A549 (cell line): ENCODE measurements at regions not wholly inside any gene's neighbourhood (a gene's known extent, or its start where the extent isn't known, plus 50 kb on each side); places are given as distances from the start of the nearest gene placed in this dataset.

Source experiments
- ATAC-seq, 2 experiments: fragments of 200-7000 bp in 1 of 2; fragments of >200 bp in 1 of 2; cut with Nextera tagmentation in 1 of 2; cut with Tn5 transposase in 1 of 2; 3 replicates each; pipeline versions ENCODE4 v1.8.0 to v1.9.1; 2018 to 2020; ENCODE audit warnings: mild to moderate bottlenecking in 1 of 2, moderate library complexity in 1 of 2
- CTCF ChIA-PET: fragments of 300-600 bp; sonication (Branson Sonifier 250); formaldehyde crosslinking; extraction: SDS; loops from one replicate; lab custom pipeline; 2021; ENCODE audit warnings: antibody characterized with exemption, inconsistent platforms; lab: Yijun Ruan, JAX
- POLR2A ChIA-PET: fragments of 350-600 bp; formaldehyde crosslinking; extraction: SDS; loops from one replicate; lab custom pipeline; 2021; ENCODE audit warnings: antibody characterized with exemption, inconsistent platforms; lab: Yijun Ruan, JAX
- DNase-seq, 2 experiments: peaks; one replicate each; pipeline versions ENCODE4 v3.0.0 to v3.0.0-alpha.2; 2011 to 2016; ENCODE audit warnings: low read depth in 1 of 2, low spot score in 1 of 2
- FAIRE-seq: peaks from 2 replicates; lab custom pipeline; 2011; peaks lifted over from hg19 to GRCh38; lab: Jason Lieb, UNC
- H3K27ac ChIP-seq, 2 experiments: fragments of >200 bp; sonication (Bioruptor Twin); formaldehyde crosslinking; 3 replicates each; pipeline ENCODE4 v1.5.1; 2016 to 2017
- H3K4me1 ChIP-seq: fragments of >200 bp; sonication (Bioruptor Twin); formaldehyde crosslinking; 3 replicates; pipeline ENCODE4 v1.6.1; 2016
- H3K4me2 ChIP-seq: fragments of >200 bp; sonication (Bioruptor Twin); formaldehyde crosslinking; 3 replicates; pipeline ENCODE4 v1.6.1; 2016
- H3K4me3 ChIP-seq: fragments of >200 bp; sonication (Bioruptor Twin); formaldehyde crosslinking; 3 replicates; pipeline ENCODE4 v1.5.1; 2016
- H3K9me3 ChIP-seq: fragments of >200 bp; sonication (Bioruptor Twin); formaldehyde crosslinking; 3 replicates; pipeline ENCODE4 v1.6.1; 2016
- BHLHE40 ChIP-seq: IDR thresholded peaks from 2 replicates; pipeline ENCODE4 v1.6.1; 2012; ENCODE audit warnings: low read depth, low read length, inconsistent platforms
- CBX2 ChIP-seq: fragments of 200-600 bp; sonication (generic); IDR thresholded peaks from 2 replicates; pipeline ENCODE4 v1.6.1; 2016; ENCODE audit warnings: low read depth, mild to moderate bottlenecking, borderline replicate concordance
- EHMT2 ChIP-seq: fragments of 200-600 bp; sonication (generic); IDR thresholded peaks from 2 replicates; pipeline ENCODE4 v1.6.1; 2016; ENCODE audit warnings: antibody characterized with exemption, low read depth, mild to moderate bottlenecking, moderate library complexity
- FOXS1 ChIP-seq: fragments of 250-450 bp; sonication (Bioruptor Pico); IDR thresholded peaks from 2 replicates; pipeline ENCODE4 v1.5.0; 2020; ENCODE audit warnings: mild to moderate bottlenecking, moderate library complexity
- HOXA7 ChIP-seq: fragments of 250-450 bp; sonication (Bioruptor Pico); IDR thresholded peaks from 2 replicates; pipeline ENCODE4 v1.5.0; 2020; ENCODE audit warnings: mild to moderate bottlenecking, moderate library complexity
- HOXB13 ChIP-seq: fragments of 250-450 bp; sonication (Bioruptor Pico); IDR thresholded peaks from 2 replicates; pipeline ENCODE4 v1.5.0; 2020; ENCODE audit warnings: low read depth, mild to moderate bottlenecking, moderate library complexity
- JUNB ChIP-seq: fragments of >200 bp; sonication (Bioruptor Twin); formaldehyde crosslinking; IDR thresholded peaks from 2 replicates; pipeline ENCODE4 v1.6.1; 2016
- MAFK ChIP-seq: fragments of 450-650 bp; IDR thresholded peaks from 2 replicates; pipeline ENCODE4 v1.6.1; 2014; ENCODE audit not compliant: partially characterized antibody
- MAZ ChIP-seq: fragments of 150-350 bp; IDR thresholded peaks from 2 replicates; pipeline ENCODE4 v1.6.1; 2014; ENCODE audit warnings: antibody characterized with exemption, low read depth, low read length, borderline replicate concordance
- MYC ChIP-seq: IDR thresholded peaks from 2 replicates; pipeline ENCODE4 v1.6.1; 2012; ENCODE audit warnings: mild to moderate bottlenecking, inconsistent platforms, low read length, improper control_type of control experiment, borderline replicate concordance
- POLR2A ChIP-seq: IDR thresholded peaks from 2 replicates; pipeline ENCODE4 v1.6.1; 2012; ENCODE audit warnings: mild to moderate bottlenecking, low read length
- REST ChIP-seq: fragments of 200-600 bp; sonication (generic); IDR thresholded peaks from 2 replicates; pipeline ENCODE4 v1.6.1; 2016; ENCODE audit warnings: antibody characterized with exemption, mild to moderate bottlenecking, moderate library complexity
- RFX5 ChIP-seq: fragments of 450-650 bp; IDR thresholded peaks from 2 replicates; pipeline ENCODE4 v1.7.1; 2014; ENCODE audit warnings: antibody characterized with exemption, mild to moderate bottlenecking, moderate library complexity
- ZFP36 ChIP-seq: fragments of 450-650 bp; IDR thresholded peaks from 2 replicates; pipeline ENCODE4 v1.6.1; 2014; ENCODE audit warnings: borderline replicate concordance; ENCODE audit not compliant: partially characterized antibody
- WGBS: methylation state at CpG from one replicate; pipeline ENCODE4 v1.1.6; 2017; ENCODE audit errors: missing lambda C conversion rate; 5-methylcytosine and 5-hydroxymethylcytosine counted together
- TF ChIP-seq, protein P1 (sequence below): fragments of 150-350 bp; IDR thresholded peaks from 2 replicates; pipeline ENCODE4 v1.6.1; 2014; ENCODE audit warnings: low read depth, mild to moderate bottlenecking, low read length
- TF ChIP-seq, protein P2 (sequence below): fragments of 450-650 bp; IDR thresholded peaks from 2 replicates; pipeline ENCODE4 v1.6.1; 2014; ENCODE audit warnings: antibody characterized with exemption

GRCh38 chr21:29228306-29228705 lies 70.4 kb upstream of the BACH1 start:
- CTCF ChIA-PET, result no interaction called here
- Histone ChIP-seq H3K4me1 (peaks cover 8% of the 10 kb centered on the region; the same call in 2 of the 3 replicates), H3K27ac (no peak overlapping the region), H3K4me2 (no peak overlapping the region), H3K9me3 (no peaks in the 10 kb centered on the region), H3K4me3 (no peak overlapping the region)
- no peak for TF ChIP-seq MAFK
- FAIRE-seq (no peak), ATAC-seq (no peak), DNase-seq (no peak)
- POLR2A ChIA-PET, result no interaction called here
- 57% methylated on average over 2 of the region's 2 CpGs for WGBS

DNA sequence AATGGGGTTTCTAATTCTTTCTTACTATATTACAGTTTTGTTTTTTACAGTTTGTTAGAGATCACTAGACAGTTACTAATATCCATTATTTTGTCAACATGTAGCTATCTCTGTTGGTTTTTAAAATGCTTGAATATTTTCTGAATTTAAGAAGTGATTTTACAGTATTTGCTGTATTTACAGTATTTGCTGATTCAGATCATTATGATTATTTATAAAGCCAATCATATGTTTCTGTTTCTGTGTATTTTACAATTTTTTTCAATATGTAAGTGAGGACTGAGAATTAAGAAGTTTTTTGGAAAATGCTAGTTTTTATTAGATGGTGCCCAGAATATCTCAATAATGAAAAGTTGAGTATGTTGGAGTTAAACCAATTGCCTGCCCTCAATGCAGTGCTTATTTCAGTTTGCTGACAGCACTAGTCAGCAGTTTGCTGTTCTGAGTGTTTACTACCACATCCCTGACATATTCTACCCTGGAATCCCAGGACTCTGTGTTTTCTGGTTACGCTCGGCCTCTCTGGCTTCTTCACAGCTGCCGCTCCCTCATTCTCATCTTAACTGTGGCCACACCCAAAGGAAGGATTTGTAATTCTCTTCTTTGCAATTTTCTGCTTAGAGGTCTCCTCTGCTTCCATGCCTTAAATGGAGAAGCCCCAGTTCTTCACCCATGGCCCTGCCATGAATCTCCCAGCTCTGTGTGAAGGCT lies 68.0 kb upstream of the BACH1 start:
- TF ChIP-seq POLR2A (no peak), ZFP36 (no peak), CBX2 (no peak), RFX5 (no peak), HOXA7 (CRISPR knock-in tag) (no peak), MAZ (no peak), BHLHE40 (no peak), REST (no peak), EHMT2 (no peak), MAFK (no peak), MYC (no peak), HOXB13 (CRISPR knock-in tag) (no peak), JUNB (no peak), FOXS1 (no peak)
- TF ChIP-seq, protein P1, sequence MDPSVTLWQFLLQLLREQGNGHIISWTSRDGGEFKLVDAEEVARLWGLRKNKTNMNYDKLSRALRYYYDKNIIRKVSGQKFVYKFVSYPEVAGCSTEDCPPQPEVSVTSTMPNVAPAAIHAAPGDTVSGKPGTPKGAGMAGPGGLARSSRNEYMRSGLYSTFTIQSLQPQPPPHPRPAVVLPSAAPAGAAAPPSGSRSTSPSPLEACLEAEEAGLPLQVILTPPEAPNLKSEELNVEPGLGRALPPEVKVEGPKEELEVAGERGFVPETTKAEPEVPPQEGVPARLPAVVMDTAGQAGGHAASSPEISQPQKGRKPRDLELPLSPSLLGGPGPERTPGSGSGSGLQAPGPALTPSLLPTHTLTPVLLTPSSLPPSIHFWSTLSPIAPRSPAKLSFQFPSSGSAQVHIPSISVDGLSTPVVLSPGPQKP, result no peak
- TF ChIP-seq, protein P2, sequence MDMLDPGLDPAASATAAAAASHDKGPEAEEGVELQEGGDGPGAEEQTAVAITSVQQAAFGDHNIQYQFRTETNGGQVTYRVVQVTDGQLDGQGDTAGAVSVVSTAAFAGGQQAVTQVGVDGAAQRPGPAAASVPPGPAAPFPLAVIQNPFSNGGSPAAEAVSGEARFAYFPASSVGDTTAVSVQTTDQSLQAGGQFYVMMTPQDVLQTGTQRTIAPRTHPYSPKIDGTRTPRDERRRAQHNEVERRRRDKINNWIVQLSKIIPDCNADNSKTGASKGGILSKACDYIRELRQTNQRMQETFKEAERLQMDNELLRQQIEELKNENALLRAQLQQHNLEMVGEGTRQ, result no peak
- H3K4me1 ChIP-seq, result peaks cover 8% of the 10 kb centered on the region; the same call in 2 of the 3 replicates
- WGBS, result 88% methylated on average over 3 of the region's 3 CpGs
- H3K4me3 ChIP-seq, result no peak overlapping the region
- ChIA-PET POLR2A (no interaction called here), CTCF (interaction anchor here (1.0 kb wide), 1 partner anchor 142 kb away, joined by 3 read pairs; no protein-coding TSS in a partner anchor)
- H3K9me3 ChIP-seq, result no peaks in the 10 kb centered on the region
- ATAC-seq (no peak), FAIRE-seq (no peak), DNase-seq (no peak)
- no peak overlapping the region for H3K27ac ChIP-seq
- H3K4me2 ChIP-seq, result no peak overlapping the region
